Muscle of leg (tissue), 3 donors: ENCODE measurements at regions not wholly inside any gene's neighbourhood (a gene's known extent, or its start where the extent isn't known, plus 50 kb on each side); places are given as distances from the start of the nearest gene placed in this dataset.

Source experiments
- DNase-seq: peaks from one replicate; pipeline ENCODE4 v3.0.0; 2013
- H3K27ac ChIP-seq: one replicate; pipeline ENCODE4 v1.5.1; 2013; ENCODE audit warnings: mild to moderate bottlenecking, low read length, control low read depth
- H3K27me3 ChIP-seq: one replicate; pipeline ENCODE4 v1.6.1; 2013; ENCODE audit warnings: low read length; ENCODE audit not compliant: control insufficient read depth, insufficient read depth
- H3K36me3 ChIP-seq: one replicate; pipeline ENCODE4 v1.6.1; 2013; ENCODE audit warnings: low read length; ENCODE audit not compliant: control insufficient read depth, insufficient read depth
- H3K4me1 ChIP-seq: one replicate; pipeline ENCODE4 v1.6.1; 2013; ENCODE audit warnings: low read length; ENCODE audit not compliant: control insufficient read depth, insufficient read depth
- H3K4me3 ChIP-seq: one replicate; pipeline ENCODE4 v1.5.1; 2013; ENCODE audit warnings: low read length, control low read depth
- H3K9me3 ChIP-seq: replicated peaks from 2 replicates; pipeline ENCODE4 v1.6.1; 2013; ENCODE audit warnings: low read depth, low read length; ENCODE audit not compliant: control insufficient read depth
- WGBS: methylation state at CpG from one replicate; pipeline ENCODE4 v1.1.5; 2013; ENCODE audit warnings: missing lambda C conversion rate; ENCODE audit not compliant: insufficient coverage; 5-methylcytosine and 5-hydroxymethylcytosine counted together

DNA sequence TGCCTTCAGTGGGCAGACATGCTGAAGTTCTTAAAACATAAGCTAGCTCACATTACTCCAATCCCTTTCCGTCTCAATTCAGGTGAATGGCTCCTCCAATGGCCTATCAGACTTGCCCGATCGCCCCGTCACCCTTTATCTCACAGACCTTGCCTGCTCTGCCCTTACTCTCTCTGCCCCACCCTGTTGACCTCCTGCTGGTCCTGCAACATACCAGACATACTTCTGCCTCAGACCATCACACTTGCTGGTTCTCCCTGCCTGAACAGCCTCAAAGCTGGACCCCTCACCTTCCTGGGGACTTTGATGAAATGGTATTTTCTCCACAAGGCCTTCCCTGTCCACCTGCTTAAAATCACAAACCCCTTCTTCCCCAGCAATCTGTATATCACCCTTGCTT lies 340.1 kb upstream of the NR3C2 start:
- Histone ChIP-seq H3K9me3 (no peaks in the 10 kb centered on the region), H3K4me3 (no peak overlapping the region), H3K27me3 (no peaks in the 10 kb centered on the region), H3K36me3 (no peaks in the 10 kb centered on the region), H3K27ac (no peak overlapping the region), H3K4me1 (no peaks in the 10 kb centered on the region)
- 98% methylated on average over 4 of the region's 4 CpGs for WGBS
- DNase-seq, result no peak

DNA sequence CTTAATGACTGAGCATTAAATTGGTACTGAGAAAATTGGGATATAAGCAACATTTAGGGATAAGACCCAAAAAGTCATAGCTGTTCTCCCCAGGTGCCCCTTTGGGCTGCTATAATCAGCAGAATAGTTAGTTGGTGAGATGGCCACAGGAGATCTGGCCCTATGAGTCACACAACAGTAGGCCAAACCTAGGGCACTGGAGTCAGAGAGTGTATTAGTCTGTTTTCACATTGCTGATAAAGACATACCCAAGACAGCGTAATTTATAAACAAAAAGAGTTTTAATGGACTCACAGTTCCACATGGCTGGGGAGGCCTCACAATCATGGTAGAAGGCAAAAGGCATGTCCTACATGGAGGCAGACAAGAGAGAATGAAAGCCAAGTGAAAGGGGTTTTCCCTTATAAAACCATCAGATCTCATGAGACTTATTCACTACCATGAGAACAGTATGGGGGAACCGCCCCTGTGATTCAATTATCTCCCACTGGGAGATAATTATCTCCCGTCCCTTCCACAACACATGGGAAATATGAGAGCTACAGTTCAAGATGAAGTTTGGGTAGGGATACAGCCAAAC lies 338.3 kb upstream of the NR3C2 start:
- H3K27me3 ChIP-seq, result no peaks in the 10 kb centered on the region
- no peaks in the 10 kb centered on the region for H3K36me3 ChIP-seq
- no peaks in the 10 kb centered on the region for H3K4me1 ChIP-seq
- no peak overlapping the region for H3K4me3 ChIP-seq
- no peaks in the 10 kb centered on the region for H3K9me3 ChIP-seq
- no peak for DNase-seq
- no peak overlapping the region for H3K27ac ChIP-seq
- no CpG with 5 or more reads among the region's 3 CpGs for WGBS

DNA sequence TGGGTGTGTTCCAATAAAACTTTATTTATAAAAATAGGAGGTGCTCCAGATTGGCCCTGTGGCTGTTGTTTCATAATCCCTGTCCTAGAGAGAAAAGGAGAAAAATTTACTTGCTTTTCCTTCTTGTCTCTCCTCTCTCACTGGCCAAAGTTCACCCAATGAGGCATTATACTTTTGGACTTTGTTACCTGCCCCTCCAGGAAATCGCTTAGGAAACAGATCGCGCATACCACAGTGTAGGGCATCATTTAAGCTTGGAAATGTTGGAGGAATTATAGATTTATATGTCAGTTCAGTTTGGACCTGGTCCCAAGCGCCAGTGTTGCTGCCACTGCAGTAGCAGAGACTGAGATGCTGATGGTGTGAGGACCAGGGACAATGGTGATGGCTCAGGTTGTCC lies 337.6 kb upstream of the NR3C2 start:
- no peaks in the 10 kb centered on the region for H3K27me3 ChIP-seq
- no peak for DNase-seq
- H3K4me1 ChIP-seq, result no peaks in the 10 kb centered on the region
- H3K27ac ChIP-seq, result no peak overlapping the region
- no peaks in the 10 kb centered on the region for H3K36me3 ChIP-seq
- H3K9me3 ChIP-seq, result no peaks in the 10 kb centered on the region
- WGBS, result 100% methylated on average over 1 of the region's 4 CpGs
- H3K4me3 ChIP-seq, result no peak overlapping the region

DNA sequence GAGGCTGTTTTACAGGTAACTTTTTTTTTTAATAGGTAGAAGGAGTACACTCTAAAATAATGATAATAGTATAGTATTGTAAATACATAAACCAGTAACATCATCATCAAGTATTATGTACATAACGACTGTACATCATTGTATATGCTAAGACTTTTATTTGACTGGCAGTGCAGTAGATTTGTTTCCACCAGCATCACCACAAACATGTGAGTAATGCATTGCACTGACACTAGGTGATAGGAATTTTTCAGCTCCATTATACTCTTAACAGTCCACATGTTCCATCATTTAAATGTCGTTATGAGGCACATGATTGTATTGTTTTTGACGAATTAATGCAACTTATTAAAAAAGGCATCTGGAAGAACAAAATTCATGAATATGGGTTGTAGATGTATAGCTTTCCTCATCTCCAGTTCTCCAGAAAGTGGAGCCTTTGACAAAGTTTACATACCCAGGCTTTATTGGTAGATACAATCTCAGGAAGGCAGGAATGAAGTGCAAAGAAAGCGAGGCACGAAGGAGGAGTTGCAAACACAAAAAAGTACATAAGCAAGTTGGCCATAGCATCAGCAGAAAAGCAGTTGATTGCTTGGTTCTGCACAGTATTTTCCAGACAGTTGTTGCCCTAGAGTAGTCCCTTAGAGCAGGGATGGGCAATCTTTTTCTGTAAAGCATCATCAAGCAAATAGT lies 336.9 kb upstream of the NR3C2 start:
- Histone ChIP-seq H3K4me1 (no peaks in the 10 kb centered on the region), H3K36me3 (no peaks in the 10 kb centered on the region), H3K4me3 (no peak overlapping the region), H3K27me3 (no peaks in the 10 kb centered on the region), H3K9me3 (no peaks in the 10 kb centered on the region), H3K27ac (no peak overlapping the region)
- DNase-seq, result no peak
- 100% methylated on average over 2 of the region's 5 CpGs for WGBS

DNA sequence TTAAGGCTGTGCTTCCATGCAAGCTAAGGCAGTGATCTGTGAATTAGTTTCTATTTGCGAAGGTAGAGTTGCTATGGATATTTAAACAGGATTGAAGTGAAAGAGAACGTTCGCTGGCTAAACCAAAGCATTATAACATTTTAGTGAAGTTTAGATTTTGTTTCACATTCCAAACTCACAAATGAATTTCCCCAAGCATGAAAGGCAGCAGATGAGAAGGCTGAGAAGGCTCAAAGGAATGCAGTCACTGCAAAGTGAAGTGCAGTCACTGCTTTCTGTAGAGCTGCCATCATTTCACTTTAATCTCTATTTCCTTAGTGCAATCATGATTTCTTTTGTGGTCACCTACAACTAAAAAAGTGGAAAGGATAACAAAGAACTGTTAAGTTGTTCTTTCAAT lies 334.7 kb upstream of the NR3C2 start:
- no peaks in the 10 kb centered on the region for H3K9me3 ChIP-seq
- no peaks in the 10 kb centered on the region for H3K4me1 ChIP-seq
- no peak overlapping the region for H3K27ac ChIP-seq
- H3K4me3 ChIP-seq, result no peak overlapping the region
- DNase-seq, result peak; percentile 23
- no CpG with 5 or more reads among the region's 3 CpGs for WGBS
- H3K27me3 ChIP-seq, result no peaks in the 10 kb centered on the region
- H3K36me3 ChIP-seq, result no peaks in the 10 kb centered on the region

DNA sequence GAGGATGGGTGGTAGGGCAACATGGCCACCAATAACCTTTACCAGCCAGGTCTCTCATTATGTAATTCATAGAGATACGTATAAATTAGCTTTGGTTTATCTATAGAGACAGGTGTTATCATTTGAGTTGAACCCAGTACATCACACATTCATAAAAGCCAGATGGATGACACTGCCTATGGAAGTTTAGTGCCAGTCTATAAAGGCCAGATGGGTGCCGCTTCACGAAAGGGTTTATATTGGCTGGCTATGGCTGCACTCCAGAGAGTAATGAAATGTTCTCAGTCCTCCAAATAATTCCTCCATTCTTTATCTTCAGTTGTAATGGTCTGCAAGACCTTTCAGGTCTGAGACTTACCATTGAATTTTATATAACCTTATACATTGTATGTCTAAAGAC lies 331.9 kb upstream of the NR3C2 start:
- DNase-seq, result no peak
- no CpG with 5 or more reads among the region's 3 CpGs for WGBS

DNA sequence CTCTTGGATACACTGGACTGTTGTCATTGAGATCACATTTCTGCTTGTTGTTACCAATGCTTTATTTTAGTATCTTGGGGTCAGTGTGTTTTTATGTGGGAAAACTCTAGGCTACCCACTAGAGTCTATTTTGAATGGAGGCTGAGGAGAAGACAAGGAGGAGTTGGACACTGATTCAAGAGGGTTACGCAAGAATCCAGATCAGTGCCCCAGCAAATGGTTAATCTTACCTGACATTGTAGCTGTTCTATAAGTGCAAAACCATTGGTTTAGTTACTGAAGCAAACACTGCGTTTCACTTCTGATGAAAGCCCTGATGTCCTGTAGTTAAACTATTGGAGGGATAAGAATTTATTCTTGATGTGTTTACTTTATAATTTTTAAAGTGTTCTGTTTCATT lies 331.1 kb upstream of the NR3C2 start:
- no peak for DNase-seq
- no peaks in the 10 kb centered on the region for H3K27me3 ChIP-seq
- H3K36me3 ChIP-seq, result no peaks in the 10 kb centered on the region
- no peaks in the 10 kb centered on the region for H3K4me1 ChIP-seq
- no peak overlapping the region for H3K27ac ChIP-seq
- H3K4me3 ChIP-seq, result no peak overlapping the region
- WGBS, result 100% methylated on average over 1 of the region's 2 CpGs
- H3K9me3 ChIP-seq, result no peaks in the 10 kb centered on the region

More for the DNA sequence above, 331.9 kb upstream of the NR3C2 start:
- no peaks in the 10 kb centered on the region for H3K27me3 ChIP-seq
- no peak overlapping the region for H3K4me3 ChIP-seq
- no peaks in the 10 kb centered on the region for H3K4me1 ChIP-seq
- H3K9me3 ChIP-seq, result no peaks in the 10 kb centered on the region
- no peaks in the 10 kb centered on the region for H3K36me3 ChIP-seq
- H3K27ac ChIP-seq, result no peak overlapping the region

DNA sequence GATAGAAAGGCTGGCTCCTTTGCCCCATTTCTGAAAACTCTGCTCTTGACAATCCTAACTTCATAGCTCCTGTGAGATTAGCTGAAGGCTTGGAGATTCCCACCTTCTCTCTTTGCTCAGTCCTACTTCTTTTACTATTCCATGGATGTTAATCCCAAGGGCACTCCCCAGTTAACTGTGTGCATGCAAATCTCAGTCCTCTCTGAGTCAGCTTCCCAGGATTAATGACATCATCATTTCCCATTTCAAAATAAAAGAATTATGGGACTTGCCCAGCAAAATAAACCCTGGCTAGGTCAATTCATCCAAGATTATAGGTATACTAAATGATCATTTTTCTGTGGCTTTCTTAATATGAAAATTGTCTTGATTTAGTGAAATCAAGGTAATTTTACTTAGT lies 328.6 kb upstream of the NR3C2 start:
- no peak for DNase-seq
- H3K4me1 ChIP-seq, result no peaks in the 10 kb centered on the region
- no peaks in the 10 kb centered on the region for H3K36me3 ChIP-seq
- H3K27ac ChIP-seq, result no peak overlapping the region
- no peaks in the 10 kb centered on the region for H3K27me3 ChIP-seq
- H3K9me3 ChIP-seq, result no peaks in the 10 kb centered on the region
- H3K4me3 ChIP-seq, result no peak overlapping the region

DNA sequence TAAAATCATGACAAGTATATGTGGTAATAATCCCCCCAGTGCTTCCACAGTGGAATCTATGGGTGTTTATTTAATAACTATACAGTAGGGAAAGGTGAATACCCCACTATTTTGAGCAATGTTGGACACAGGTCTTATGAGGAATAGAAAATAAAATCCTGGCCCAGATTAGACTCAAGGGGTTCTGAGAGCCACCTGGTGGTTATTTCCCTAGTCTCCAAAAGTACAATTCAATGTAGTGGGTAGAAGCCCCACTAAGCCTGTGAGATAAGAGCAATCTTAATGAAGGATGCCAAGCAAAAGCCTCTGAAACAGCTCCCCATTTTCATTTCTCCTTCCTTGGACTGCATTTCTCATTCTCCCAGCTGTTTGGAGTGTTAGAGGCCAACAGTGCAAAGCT lies 328.2 kb upstream of the NR3C2 start:
- Histone ChIP-seq H3K27ac (no peak overlapping the region), H3K27me3 (no peaks in the 10 kb centered on the region), H3K36me3 (no peaks in the 10 kb centered on the region), H3K4me1 (no peaks in the 10 kb centered on the region), H3K4me3 (no peak overlapping the region), H3K9me3 (no peaks in the 10 kb centered on the region)
- no peak for DNase-seq

DNA sequence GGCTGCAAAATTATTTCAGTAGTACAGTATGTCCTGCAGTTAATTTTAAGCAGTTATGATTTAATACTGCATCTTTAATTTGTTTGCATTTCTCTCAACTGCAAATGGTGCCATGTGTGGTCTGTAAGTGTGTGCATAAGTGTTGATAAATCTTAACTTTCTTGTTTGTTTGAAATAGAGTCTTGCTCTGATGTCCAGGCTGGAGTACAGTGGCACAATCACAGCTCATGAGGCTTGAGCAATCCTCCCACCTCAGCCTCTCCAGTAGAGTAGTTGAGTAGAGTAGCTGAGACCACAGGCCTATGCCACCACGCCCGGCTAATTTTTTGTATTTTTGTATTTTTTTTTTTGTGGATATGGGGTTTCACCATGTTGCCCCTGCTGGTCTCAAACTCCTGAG lies 322.5 kb upstream of the NR3C2 start:
- no peak overlapping the region for H3K4me3 ChIP-seq
- WGBS, result no CpG with 5 or more reads among the region's 2 CpGs
- no peaks in the 10 kb centered on the region for H3K36me3 ChIP-seq
- no peak for DNase-seq
- no peaks in the 10 kb centered on the region for H3K27me3 ChIP-seq
- no peak overlapping the region for H3K27ac ChIP-seq
- no peaks in the 10 kb centered on the region for H3K9me3 ChIP-seq
- no peaks in the 10 kb centered on the region for H3K4me1 ChIP-seq

DNA sequence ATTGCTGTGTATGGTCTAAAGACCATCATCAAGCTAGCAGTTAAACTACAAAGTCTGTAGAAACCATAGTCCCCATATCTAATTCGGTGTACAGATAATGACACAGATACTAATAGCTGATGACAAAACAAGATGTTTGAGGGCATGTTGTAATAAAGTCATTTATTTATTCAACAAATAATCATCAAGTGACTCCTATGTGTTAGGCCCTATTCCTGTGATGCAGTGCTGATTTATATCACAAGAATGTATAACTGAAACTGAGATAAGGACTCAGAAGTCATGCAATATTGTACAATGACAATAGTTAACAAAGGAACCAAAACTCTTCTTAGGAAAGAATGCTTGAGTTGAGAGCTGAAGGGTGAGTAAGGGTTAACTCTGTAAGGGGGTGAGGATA lies 315.0 kb upstream of the NR3C2 start:
- no peak overlapping the region for H3K4me3 ChIP-seq
- H3K4me1 ChIP-seq, result no peaks in the 10 kb centered on the region
- no peak for DNase-seq
- H3K9me3 ChIP-seq, result no peaks in the 10 kb centered on the region
- H3K27ac ChIP-seq, result no peak overlapping the region
- H3K36me3 ChIP-seq, result no peaks in the 10 kb centered on the region
- WGBS, result no CpG with 5 or more reads among the region's 1 CpG
- H3K27me3 ChIP-seq, result no peaks in the 10 kb centered on the region
